CD4-positive, alpha-beta memory T cell (primary cell): ENCODE measurements at regions not wholly inside any gene's neighbourhood (a gene's known extent, or its start where the extent isn't known, plus 50 kb on each side); places are given as distances from the start of the nearest gene placed in this dataset.

Experiments
- CTCF ChIA-PET: fragments of 350-600 bp; sonication (Branson Sonifier 250); formaldehyde crosslinking; loops from one replicate; lab custom pipeline; 2021; ENCODE audit warnings: inconsistent platforms; ENCODE audit not compliant: partially characterized antibody; lab: Charles Lee
- POLR2A ChIA-PET: fragments of 350-600 bp; sonication (Branson Sonifier 250); formaldehyde crosslinking; loops from one replicate; lab custom pipeline; 2021; ENCODE audit not compliant: partially characterized antibody; lab: Charles Lee
- DNase-seq, 5 donors: peaks; one replicate each; pipeline versions ENCODE4 v3.0.0 to v3.0.0-alpha.2; 2020 to 2022; ENCODE audit warnings: mixed read lengths in 1 of 5
- H3K27ac ChIP-seq: one replicate; pipeline ENCODE4 v1.7.0; 2013; ENCODE audit warnings: low read depth, low read length
- H3K27me3 ChIP-seq: 2 replicates; pipeline ENCODE4 v1.7.0; 2013; ENCODE audit warnings: mild to moderate bottlenecking, low read length, moderate library complexity; ENCODE audit not compliant: insufficient read depth
- H3K36me3 ChIP-seq: 2 replicates; pipeline ENCODE4 v1.7.0; 2013; ENCODE audit warnings: mild to moderate bottlenecking, low read length, moderate library complexity; ENCODE audit not compliant: insufficient read depth
- H3K4me1 ChIP-seq: 2 replicates; pipeline ENCODE4 v1.7.0; 2013; ENCODE audit warnings: mild to moderate bottlenecking, low read length, moderate library complexity; ENCODE audit not compliant: insufficient read depth
- H3K4me3 ChIP-seq, 2 donors: one replicate each; pipeline ENCODE4 v1.7.0; 2013; ENCODE audit warnings: low read length in 2 of 2, mild to moderate bottlenecking in 1 of 2
- H3K9me3 ChIP-seq, 2 donors: one replicate each; pipeline ENCODE4 v1.7.0; 2013; ENCODE audit warnings: low read length in 2 of 2, control low read depth in 1 of 2; ENCODE audit not compliant: control insufficient read depth in 1 of 2
- H3K27ac Mint-ChIP-seq, 7 donors: one replicate each; pipeline ENCODE4 v1.8.0; 2020 to 2021; ENCODE audit warnings: mixed read lengths in 7 of 7, mild to moderate bottlenecking in 6 of 7, inconsistent platforms in 3 of 7, moderate library complexity in 3 of 7
- H3K27me3 Mint-ChIP-seq, 2 donors: one replicate each; pipeline ENCODE4 v1.8.0; 2020 to 2021; ENCODE audit warnings: mixed read lengths in 2 of 2
- H3K36me3 Mint-ChIP-seq, 2 donors: one replicate each; pipeline ENCODE4 v1.8.0; 2020 to 2021; ENCODE audit warnings: mixed read lengths in 2 of 2, inconsistent platforms in 1 of 2, mild to moderate bottlenecking in 1 of 2
- H3K4me1 Mint-ChIP-seq, 4 donors: one replicate each; pipeline ENCODE4 v1.8.0; 2020 to 2021; ENCODE audit warnings: mixed read lengths in 4 of 4, mild to moderate bottlenecking in 1 of 4
- H3K4me3 Mint-ChIP-seq, 8 donors: one replicate each; pipeline ENCODE4 v1.8.0; 2020 to 2021; ENCODE audit warnings: mixed read lengths in 8 of 8, mild to moderate bottlenecking in 7 of 8, moderate library complexity in 6 of 8, inconsistent platforms in 3 of 8
- H3K9me3 Mint-ChIP-seq, 8 donors: one replicate each; pipeline ENCODE4 v1.8.0; 2020 to 2021; ENCODE audit warnings: mixed read lengths in 8 of 8, mild to moderate bottlenecking in 5 of 8, inconsistent platforms in 3 of 8, moderate library complexity in 1 of 8
- intact Hi-C: fragments of 100-400 bp; cut with micrococcal nuclease; formaldehyde crosslinking; loops from one replicate; pipeline ENCODE4 v1.15.1; 2023

DNA sequence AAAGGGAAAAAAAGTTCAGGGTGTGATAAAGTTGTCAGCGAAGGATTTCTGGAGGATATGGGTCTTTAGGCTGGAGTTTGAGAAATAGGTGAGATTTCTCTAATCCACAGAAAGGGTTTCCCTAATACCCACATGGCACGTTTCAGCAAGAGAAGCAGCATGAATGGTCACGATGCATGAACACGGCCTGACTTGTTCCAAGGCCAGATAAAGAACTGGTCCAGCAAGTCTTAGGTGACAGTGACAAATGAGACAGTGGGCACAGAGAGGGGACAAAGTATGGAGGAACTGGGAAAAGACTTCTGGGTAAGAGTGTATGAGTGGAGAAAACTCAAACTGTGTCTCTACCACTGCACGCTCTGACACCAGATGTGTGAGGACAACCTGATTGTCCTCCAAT is 262.0 kb upstream of the FOXQ1 start:
- Histone ChIP-seq H3K4me1 (no peaks in the 10 kb centered on the region), H3K9me3 (no peaks in the 10 kb centered on the region), H3K27ac (no peak overlapping the region), H3K4me3 (no peak overlapping the region), H3K27me3 (no peaks in the 10 kb centered on the region), H3K36me3 (no peaks in the 10 kb centered on the region)
- CTCF ChIA-PET, result interaction anchor here (1.1 kb wide), 1 partner anchor 13 kb away, joined by 3 read pairs; no protein-coding TSS in a partner anchor
- Mint-ChIP-seq H3K4me3 (no peak overlapping the region), H3K4me1 (peaks cover 0 to 2% (median 0%) of the 10 kb centered on the region in 4 donors), H3K9me3 (peaks cover 0 to 2% (median 0%) of the 10 kb centered on the region in 8 donors), H3K36me3 (no peaks in the 10 kb centered on the region), H3K27ac (no peak overlapping the region), H3K27me3 (peaks cover 9 to 31% of the 10 kb centered on the region in 2 donors)
- POLR2A ChIA-PET, result no interaction called here
- intact Hi-C loops, result no loop called here
- no peak for DNase-seq

- H3K9me3 Mint-ChIP-seq, result peaks cover 0 to 2% (median 0%) of the 10 kb centered on the region in 8 donors
- intact Hi-C loops, result no loop called here
- Histone ChIP-seq H3K4me1 (no peaks in the 10 kb centered on the region), H3K4me3 (no peak overlapping the region), H3K27me3 (no peaks in the 10 kb centered on the region), H3K36me3 (no peaks in the 10 kb centered on the region), H3K9me3 (no peaks in the 10 kb centered on the region), H3K27ac (no peak overlapping the region)
- H3K4me1 Mint-ChIP-seq, result peaks cover 0 to 2% (median 0%) of the 10 kb centered on the region in 4 donors
- ChIA-PET CTCF (no interaction called here), POLR2A (no interaction called here)
- H3K27me3 Mint-ChIP-seq, result peaks cover 13 to 35% of the 10 kb centered on the region in 2 donors
- no peaks in the 10 kb centered on the region for H3K36me3 Mint-ChIP-seq
- H3K4me3 Mint-ChIP-seq, result no peak overlapping the region
- H3K27ac Mint-ChIP-seq, result no peak overlapping the region
- no peak for DNase-seq
Observed at GRCh38 chr6:1049170-1049569, 262.7 kb upstream of the FOXQ1 start.

- ChIA-PET POLR2A (no interaction called here), CTCF (no interaction called here)
- no peak overlapping the region for H3K27ac ChIP-seq
- intact Hi-C loops, result no loop called here
- H3K4me3 ChIP-seq, result no peak overlapping the region
- Mint-ChIP-seq H3K27ac (no peak overlapping the region), H3K4me1 (peaks cover 0 to 2% (median 0%) of the 10 kb centered on the region in 4 donors), H3K27me3 (peaks cover 16 to 42% of the 10 kb centered on the region in 2 donors), H3K36me3 (no peaks in the 10 kb centered on the region), H3K4me3 (peak overlapping the region in 1 of 8 donors; percentile 57), H3K9me3 (peaks cover 0 to 2% (median 0%) of the 10 kb centered on the region in 8 donors)
- H3K4me1 ChIP-seq, result no peaks in the 10 kb centered on the region
- no peaks in the 10 kb centered on the region for H3K27me3 ChIP-seq
- no peak for DNase-seq
- H3K9me3 ChIP-seq, result no peaks in the 10 kb centered on the region
- H3K36me3 ChIP-seq, result no peaks in the 10 kb centered on the region
Observed at GRCh38 chr6:1047981-1048541, 263.8 kb upstream of the FOXQ1 start.

DNA sequence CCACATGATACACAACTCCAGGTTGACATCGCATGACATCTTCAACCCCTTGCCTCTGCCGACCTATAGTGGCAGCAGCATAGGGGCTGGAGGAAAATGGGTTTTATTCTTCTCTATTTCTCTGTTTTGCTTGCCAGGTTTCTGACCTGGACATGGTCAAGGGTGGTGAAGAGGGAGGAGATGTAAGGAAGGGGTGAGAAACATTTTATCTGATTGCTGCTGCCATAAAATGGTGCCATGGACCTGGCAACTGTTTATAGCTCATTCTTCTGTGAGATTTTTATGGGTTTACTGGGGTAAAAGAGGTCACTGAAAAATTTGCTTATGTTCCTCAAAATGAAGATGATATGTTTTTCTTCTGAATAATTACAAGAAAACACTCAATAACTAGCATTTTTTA is 266.7 kb upstream of the FOXQ1 start:
- CTCF ChIA-PET, result no interaction called here
- Mint-ChIP-seq H3K4me3 (no peak overlapping the region), H3K27ac (no peak overlapping the region), H3K9me3 (peaks cover 0 to 2% (median 0%) of the 10 kb centered on the region in 8 donors), H3K36me3 (no peaks in the 10 kb centered on the region), H3K27me3 (peaks cover 18 to 43% of the 10 kb centered on the region in 2 donors), H3K4me1 (peaks cover 0 to 2% (median 0%) of the 10 kb centered on the region in 4 donors)
- Histone ChIP-seq H3K27ac (no peak overlapping the region), H3K27me3 (no peaks in the 10 kb centered on the region), H3K9me3 (no peaks in the 10 kb centered on the region), H3K4me1 (no peaks in the 10 kb centered on the region), H3K4me3 (no peak overlapping the region), H3K36me3 (no peaks in the 10 kb centered on the region)
- DNase-seq, result no peak
- POLR2A ChIA-PET, result no interaction called here
- intact Hi-C loops, result no loop called here

GRCh38 chr6:1044040-1044836 is 267.7 kb upstream of the FOXQ1 start:
- intact Hi-C loops, result no loop called here
- H3K4me1 ChIP-seq, result no peaks in the 10 kb centered on the region
- Mint-ChIP-seq H3K4me3 (no peak overlapping the region), H3K9me3 (peaks cover 0 to 2% (median 0%) of the 10 kb centered on the region in 8 donors), H3K36me3 (no peaks in the 10 kb centered on the region), H3K4me1 (peaks cover 0 to 2% (median 0%) of the 10 kb centered on the region in 4 donors), H3K27ac (no peak overlapping the region), H3K27me3 (peaks cover 18 to 36% of the 10 kb centered on the region in 2 donors)
- ChIA-PET POLR2A (no interaction called here), CTCF (no interaction called here)
- no peak overlapping the region for H3K4me3 ChIP-seq
- no peaks in the 10 kb centered on the region for H3K27me3 ChIP-seq
- H3K9me3 ChIP-seq, result no peaks in the 10 kb centered on the region
- no peak for DNase-seq
- H3K27ac ChIP-seq, result no peak overlapping the region
- H3K36me3 ChIP-seq, result no peaks in the 10 kb centered on the region

DNA sequence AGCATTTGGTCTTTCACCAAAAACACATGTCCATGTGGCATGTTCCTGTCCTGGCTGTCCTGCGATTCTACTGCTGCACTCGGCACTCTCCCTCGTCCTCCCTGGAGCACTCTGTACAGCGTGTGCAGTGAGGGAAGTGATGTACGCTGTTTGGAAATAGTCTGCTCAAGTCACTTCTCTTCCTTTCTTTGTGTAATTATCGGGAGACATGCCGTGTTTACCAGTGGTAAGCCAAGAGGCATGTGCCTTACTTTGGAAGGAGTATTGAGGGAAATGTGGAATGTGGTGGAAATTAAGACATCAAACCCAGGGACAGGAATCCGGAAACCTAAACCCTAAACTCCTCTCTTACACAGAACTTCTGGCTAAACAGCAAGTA is 268.5 kb upstream of the FOXQ1 start:
- Mint-ChIP-seq H3K27me3 (peaks cover 19 to 38% of the 10 kb centered on the region in 2 donors), H3K27ac (no peak overlapping the region), H3K4me1 (peaks cover 0 to 2% (median 0%) of the 10 kb centered on the region in 4 donors), H3K9me3 (peaks cover 0 to 2% (median 0%) of the 10 kb centered on the region in 8 donors), H3K36me3 (no peaks in the 10 kb centered on the region), H3K4me3 (no peak overlapping the region)
- POLR2A ChIA-PET, result no interaction called here
- intact Hi-C loops, result no loop called here
- no peak for DNase-seq
- Histone ChIP-seq H3K36me3 (no peaks in the 10 kb centered on the region), H3K27me3 (no peaks in the 10 kb centered on the region), H3K4me1 (no peaks in the 10 kb centered on the region), H3K9me3 (no peaks in the 10 kb centered on the region), H3K27ac (no peak overlapping the region), H3K4me3 (no peak overlapping the region)
- CTCF ChIA-PET, result no interaction called here

GRCh38 chr6:1042583-1043457 is 269.1 kb upstream of the FOXQ1 start:
- POLR2A ChIA-PET, result no interaction called here

More at GRCh38 chr6:1042583-1043457, 269.1 kb upstream of the FOXQ1 start:
- Mint-ChIP-seq H3K4me1 (no peaks in the 10 kb centered on the region), H3K27ac (no peak overlapping the region), H3K9me3 (peaks cover 0 to 2% (median 0%) of the 10 kb centered on the region in 8 donors), H3K4me3 (no peak overlapping the region), H3K36me3 (no peaks in the 10 kb centered on the region), H3K27me3 (peaks cover 19 to 35% of the 10 kb centered on the region in 2 donors)
- DNase-seq, result no peak
- H3K36me3 ChIP-seq, result no peaks in the 10 kb centered on the region
- CTCF ChIA-PET, result no interaction called here
- H3K27ac ChIP-seq, result no peak overlapping the region
- H3K4me3 ChIP-seq, result no peak overlapping the region
- intact Hi-C loops, result no loop called here
- no peaks in the 10 kb centered on the region for H3K4me1 ChIP-seq
- H3K27me3 ChIP-seq, result no peaks in the 10 kb centered on the region
- H3K9me3 ChIP-seq, result no peaks in the 10 kb centered on the region
